T47D (cell line): ENCODE measurements at regions not wholly inside any gene's neighbourhood (a gene's known extent, or its start where the extent isn't known, plus 50 kb on each side); places are given as distances from the start of the nearest gene placed in this dataset.

Experiments used
- DNase-seq, 2 experiments: peaks; one replicate each; pipeline versions ENCODE4 v3.0.0 to v3.0.0-alpha.2; 2011 to 2012; ENCODE audit warnings: low read depth in 1 of 2, low spot score in 1 of 2
- JUND ChIP-seq: IDR thresholded peaks from 2 replicates; pipeline ENCODE4 v1.6.1; 2012; ENCODE audit warnings: low read depth
- in situ Hi-C: cut with HindIII; loops from 2 replicates; pipeline ENCODE4 v1.10.0; 2016; ENCODE audit warnings: low sequenced_read_pairs, low pct_unique_long_range_greater_than_20kb

DNA sequence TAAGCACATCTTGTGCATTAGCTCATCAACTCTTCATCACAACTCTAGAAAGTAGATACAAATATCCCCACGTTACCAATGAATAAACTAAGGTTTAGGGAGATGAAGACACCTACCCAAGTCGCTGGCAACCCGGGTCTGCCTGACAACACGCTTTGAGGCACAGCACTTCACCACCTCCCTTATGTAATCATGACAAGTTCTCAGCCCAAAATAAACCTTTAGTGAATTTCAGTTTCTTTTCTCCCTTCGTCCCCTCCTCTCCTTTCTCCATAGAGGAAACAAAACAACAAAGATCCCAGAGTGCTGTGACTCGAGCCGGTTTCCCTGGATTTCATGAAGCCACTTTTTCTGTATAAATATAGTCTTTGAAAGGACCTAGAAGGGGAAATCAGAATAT, 105.4 kb downstream of the MAFB start:
- in situ Hi-C loops = no loop called here
- DNase-seq = no peak

DNA sequence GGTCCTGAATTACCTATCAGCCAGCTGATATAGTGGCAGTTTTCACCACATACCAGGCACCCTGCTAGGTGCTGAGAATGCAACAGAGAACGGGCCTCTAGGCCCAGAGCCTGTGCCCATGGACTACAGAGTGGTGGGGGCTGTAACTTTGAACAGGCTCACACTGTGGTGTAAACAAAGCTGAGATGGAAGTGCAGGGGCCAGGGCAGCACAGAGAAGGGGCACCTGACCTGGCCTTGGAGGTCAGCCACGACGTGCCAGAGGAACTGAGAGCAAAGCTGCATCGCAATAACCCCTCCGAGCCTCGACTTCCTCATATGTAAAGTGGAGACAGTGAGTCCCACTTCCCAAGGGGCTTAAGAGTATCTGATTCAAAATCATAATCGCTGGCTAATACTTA, 105.8 kb downstream of the MAFB start:
- no peak for DNase-seq
- in situ Hi-C loops = no loop called here
- no peak for TF ChIP-seq JUND

More for the DNA sequence above, 105.4 kb downstream of the MAFB start:
- TF ChIP-seq JUND = no peak

DNA sequence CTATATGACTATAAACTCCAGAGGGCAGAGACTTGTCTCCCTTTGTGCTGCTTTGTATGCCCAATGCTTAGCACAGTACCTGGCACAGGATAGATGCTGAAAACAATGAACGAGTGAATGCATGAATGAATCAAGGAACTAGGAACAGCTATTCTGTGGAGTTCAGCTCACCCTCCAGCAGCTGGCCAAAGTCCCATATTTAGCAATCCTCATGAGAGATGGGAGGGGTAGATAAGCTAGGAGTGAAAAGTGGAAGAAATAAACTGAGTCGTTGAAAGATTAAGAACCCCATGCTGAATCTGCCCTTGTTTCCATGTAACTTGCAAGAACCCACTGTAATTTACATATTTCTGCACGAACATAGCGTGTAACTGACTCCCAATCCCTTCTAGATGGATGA, 106.5 kb downstream of the MAFB start:
- DNase-seq = peak in 1 of 2 experiments; percentile 16
- no peak for TF ChIP-seq JUND
- in situ Hi-C loops = no loop called here

DNA sequence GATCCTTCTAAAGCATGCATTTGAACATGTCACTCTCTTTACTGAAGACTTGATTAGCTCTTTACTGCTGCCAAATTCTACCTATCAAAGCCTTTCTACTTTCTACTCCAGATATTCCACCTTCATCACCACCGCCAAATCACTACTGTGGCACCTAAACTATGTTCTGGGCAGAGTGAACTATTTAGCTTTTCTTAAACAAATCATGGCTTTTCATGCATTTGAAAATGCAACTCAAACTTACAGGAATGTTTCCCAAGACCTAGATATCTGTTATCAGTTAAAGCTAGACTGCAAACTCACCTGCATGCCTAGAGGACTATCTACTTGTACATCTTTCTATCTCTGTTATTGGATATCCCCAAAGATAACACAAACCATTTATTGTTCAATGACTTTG, 109.3 kb downstream of the MAFB start:
- in situ Hi-C loops = no loop called here
- no peak for DNase-seq
- no peak for TF ChIP-seq JUND

DNA sequence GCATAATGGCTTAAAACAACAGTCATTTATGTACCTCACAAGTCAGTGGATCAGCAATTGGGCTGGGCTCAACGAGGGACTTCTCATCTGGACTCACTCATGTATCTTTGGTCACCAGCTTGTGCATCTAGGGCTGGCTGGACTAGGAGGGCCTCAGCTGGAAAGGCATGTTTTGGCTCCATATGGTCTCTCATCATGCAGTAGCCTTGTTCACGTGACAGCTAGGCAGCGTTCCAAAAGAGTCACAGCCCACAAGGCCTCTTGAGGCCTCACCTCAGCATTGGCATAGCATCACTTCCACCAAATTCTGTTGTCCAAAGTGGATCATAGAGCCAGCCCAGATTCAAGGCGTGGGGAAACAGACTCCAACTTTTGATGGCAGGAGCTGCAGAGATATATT, 110.1 kb downstream of the MAFB start:
- in situ Hi-C loops = no loop called here
- TF ChIP-seq JUND = no peak
- no peak for DNase-seq

DNA sequence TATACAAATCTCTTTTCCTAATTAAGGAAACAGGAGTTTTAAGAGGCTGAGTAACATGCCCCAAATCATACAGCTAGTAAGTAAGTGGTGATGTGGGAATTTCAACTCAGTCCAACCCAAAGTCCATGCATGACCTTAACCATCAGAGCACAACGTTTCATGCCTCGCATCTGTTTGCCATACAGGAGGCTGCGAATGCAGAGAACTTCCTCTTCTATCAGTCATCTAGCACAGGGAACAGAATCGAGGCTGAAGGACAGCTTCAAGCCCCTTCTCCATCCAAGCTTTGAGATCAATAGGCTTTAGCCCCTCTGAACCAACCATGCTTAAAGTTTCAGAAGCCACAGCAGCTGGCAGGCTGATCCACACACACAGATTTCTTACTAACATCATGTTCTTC, 113.2 kb downstream of the MAFB start:
- in situ Hi-C loops = no loop called here
- DNase-seq = no peak
- TF ChIP-seq JUND = no peak

DNA sequence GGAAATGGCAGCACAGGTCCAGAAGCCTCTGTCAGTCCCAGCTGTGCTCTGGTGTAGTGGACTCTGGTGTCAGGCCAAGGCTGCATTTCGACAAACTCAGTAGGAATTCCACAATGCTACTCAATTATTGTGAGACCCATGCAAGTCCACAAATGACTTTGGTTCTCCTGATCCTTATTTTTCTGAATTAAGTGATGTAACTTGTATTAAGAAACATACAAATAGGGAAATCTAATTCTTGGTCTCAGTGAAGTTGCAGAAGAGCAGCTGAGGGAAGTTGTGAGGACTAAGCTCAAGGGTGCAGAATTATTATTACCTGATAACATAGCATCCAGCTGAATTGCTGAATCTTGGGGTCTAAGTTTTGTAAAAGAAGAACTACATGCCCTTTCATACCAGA, 116.8 kb downstream of the MAFB start:
- in situ Hi-C loops = no loop called here
- no peak for DNase-seq
- no peak for TF ChIP-seq JUND

DNA sequence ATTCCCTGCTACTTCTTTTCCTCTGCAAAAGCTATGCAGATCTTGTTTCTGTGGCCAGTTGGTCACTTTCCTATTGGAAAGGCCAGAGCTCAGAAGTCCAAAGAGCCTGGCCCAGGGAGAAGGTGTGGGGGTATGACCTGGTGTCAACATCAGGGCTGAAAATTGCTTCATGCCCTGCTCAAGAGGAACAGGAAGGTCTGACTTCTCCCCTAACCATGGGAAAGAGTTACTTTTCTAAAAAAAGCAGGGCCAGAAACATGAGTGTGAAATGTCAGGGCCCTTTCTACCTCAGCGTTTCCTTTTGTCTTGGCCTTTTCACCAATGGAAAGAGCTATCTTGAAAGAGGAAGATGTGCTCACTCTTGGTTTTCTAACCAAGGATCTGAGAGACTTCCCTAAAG, 117.4 kb downstream of the MAFB start:
- DNase-seq = no peak
- in situ Hi-C loops = no loop called here
- no peak for TF ChIP-seq JUND

DNA sequence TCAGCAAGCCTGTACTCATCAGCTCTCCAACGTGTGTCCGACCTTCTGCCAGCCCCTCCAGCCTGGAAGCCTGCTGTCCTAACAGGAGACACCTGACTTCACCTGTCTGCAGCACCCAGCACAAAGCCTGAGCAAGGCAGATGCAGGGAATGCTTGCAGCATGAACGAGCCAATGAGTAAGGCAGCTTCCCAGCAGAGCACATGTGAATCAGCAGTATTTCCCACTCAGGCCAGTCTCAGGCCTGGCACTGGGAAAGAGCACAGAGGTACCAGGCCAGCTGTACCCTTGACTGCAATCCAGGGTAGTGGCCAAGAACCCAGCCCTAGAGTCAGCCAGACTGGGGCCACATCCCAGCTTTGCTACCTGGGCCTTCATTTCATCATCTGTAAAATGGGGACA, 120.8 kb downstream of the MAFB start:
- no peak for DNase-seq
- in situ Hi-C loops = no loop called here
- TF ChIP-seq JUND = no peak

DNA sequence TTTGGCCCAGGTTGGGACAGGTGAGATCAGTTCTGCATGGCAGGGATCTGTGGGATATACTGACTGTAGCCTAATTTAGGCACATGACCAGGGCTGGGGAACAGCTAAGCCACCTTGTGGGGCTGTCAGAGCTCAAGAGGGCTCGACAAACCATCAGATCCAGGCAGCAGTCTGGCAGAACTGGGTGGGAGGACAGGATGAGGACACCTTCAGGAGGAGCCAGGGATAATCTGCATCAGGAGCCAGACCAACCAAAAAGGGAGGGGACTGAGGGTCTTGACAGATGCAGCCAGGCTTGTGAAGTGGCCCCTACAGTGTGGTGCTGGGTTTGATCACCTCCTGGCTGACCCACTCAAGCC, 123.4 kb downstream of the MAFB start:
- TF ChIP-seq JUND = no peak
- DNase-seq = no peak
- in situ Hi-C loops = no loop called here

DNA sequence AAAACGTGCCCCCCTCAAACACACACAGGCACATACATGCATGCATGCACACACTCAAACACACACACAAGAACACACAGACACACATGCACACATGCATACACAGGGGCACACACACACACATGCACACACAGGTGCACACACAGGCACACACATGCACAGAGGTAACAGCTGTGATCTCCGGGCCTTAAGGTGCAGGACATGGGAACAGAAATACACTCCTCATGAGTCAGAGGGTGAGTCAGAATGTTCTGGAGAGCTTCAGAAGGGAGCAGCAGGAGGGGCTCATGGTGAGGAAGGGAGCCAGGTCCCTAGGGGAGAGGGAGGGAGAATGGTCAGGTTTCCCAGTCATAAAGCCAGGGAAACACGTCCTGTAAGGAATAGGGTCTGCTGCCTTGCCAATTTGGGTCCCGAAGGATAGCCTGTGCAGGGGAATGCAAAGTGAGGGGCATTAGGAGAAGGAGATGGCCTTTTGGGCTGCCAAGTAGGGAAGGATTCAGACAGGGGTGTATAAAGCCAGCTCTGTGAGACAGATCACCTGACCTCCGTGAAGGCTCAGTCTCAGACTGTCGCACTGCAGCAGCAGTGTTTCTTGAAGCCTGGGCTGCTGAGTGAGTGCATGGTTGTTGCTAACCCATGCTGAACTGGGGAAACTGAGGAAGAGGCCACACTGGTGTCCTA, 123.9 kb downstream of the MAFB start:
- no peak for DNase-seq
- in situ Hi-C loops = no loop called here

DNA sequence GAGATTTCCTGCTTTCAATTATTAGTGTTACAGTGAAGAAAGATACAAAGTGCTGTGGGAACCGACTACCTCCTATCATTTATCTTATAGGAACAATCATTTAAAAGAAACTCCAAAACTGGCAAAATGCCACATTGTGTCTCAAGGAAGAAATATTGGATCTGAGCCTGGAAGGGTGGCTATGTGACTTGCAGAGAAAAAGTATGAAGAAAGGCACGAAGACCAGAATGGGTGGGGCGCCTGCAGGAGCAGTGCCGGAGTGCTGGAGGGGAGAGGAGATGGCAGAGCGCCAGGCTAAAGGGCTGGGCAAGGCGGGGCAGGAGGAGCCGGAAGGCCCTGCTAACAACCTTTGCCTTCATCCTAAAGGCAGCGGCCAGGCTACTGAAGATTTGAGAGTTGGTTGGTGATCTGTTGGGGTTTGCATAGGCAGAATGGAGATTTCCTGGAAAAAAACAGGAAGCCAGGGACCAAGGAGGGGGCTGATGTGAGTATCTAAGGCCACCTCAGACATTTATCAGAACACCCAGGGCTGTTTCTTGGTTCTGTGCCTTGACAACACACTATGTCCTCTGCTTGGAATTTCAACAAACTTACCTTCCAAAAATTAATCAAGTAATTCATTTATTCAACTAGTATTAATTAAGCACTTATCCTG, 125.6 kb downstream of the MAFB start:
- no peak for DNase-seq
- TF ChIP-seq JUND = no peak
- in situ Hi-C loops = no loop called here

More for the DNA sequence above, 123.9 kb downstream of the MAFB start:
- no peak for TF ChIP-seq JUND

DNA sequence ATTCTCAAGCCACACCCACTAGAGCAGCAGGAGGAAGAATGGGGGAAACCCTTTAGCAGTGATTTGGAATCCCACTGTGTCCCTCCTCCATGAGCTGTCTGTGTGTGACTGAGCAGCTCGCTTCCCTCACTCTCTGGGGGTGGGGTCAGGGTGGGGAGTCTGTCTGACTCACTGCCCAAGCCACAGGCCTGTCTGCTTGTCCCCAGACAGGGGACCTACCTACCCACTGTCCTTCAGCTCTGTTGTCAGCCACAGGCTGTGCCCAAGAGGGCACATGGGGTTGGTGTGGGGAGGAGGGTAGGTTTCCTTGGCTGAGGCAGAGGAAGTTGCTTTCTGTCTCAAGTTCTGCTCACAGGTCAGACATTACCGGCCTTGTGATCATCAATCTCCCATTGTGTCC, 127.0 kb downstream of the MAFB start:
- in situ Hi-C loops = no loop called here
- DNase-seq = no peak

DNA sequence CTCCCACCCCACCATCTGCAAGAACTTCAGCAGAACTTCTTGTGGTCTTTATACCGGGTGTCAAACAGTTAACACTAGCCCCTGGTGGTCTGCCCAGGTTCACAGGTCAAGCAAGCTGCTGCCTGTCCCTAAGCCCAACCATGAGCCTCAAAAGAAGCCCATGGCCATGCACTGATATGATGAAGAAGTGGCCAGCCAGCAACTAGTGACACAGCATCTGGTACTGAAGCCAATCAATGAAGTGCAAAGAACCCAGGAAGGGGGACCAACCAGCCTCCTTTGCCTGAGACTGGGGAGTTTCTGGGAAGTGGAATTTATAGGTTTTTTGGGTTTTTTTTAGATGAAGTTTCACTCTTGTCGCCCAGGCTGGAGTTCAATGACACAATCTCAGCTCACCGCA, 127.8 kb downstream of the MAFB start:
- TF ChIP-seq JUND = no peak
- in situ Hi-C loops = no loop called here
- no peak for DNase-seq

More for the DNA sequence above, 127.0 kb downstream of the MAFB start:
- TF ChIP-seq JUND = no peak
